ENCODE measurements at regions not wholly inside any gene's neighbourhood (a gene's known extent, or its start where the extent isn't known, plus 50 kb on each side); places are given as distances from the start of the nearest gene placed in this dataset.

- DNase-seq, result no peak
These were observed 60.5 kb downstream of the NR2F2 start for GRCh38 chr15:96390986-96391385.

- DNase-seq, result no peak
These were observed 62.1 kb downstream of the NR2F2 start for GRCh38 chr15:96392380-96393208.

GRCh38 chr15:96393209-96393513, 62.7 kb downstream of the NR2F2 start:
- no peak for DNase-seq

GRCh38 chr15:96395687-96396086, 65.2 kb downstream of the NR2F2 start:
- DNase-seq, result no peak

GRCh38 chr15:96398776-96399175, 68.3 kb downstream of the NR2F2 start:
- no peak for DNase-seq

GRCh38 chr15:96402403-96402802, 71.9 kb downstream of the NR2F2 start:
- DNase-seq, result no peak

- DNase-seq, result no peak
These were observed 72.6 kb downstream of the NR2F2 start for GRCh38 chr15:96403071-96403470.

- DNase-seq, result no peak
These were observed 73.4 kb downstream of the NR2F2 start for GRCh38 chr15:96403932-96404331.

- no peak for DNase-seq
These were observed 74.1 kb downstream of the NR2F2 start for GRCh38 chr15:96404560-96404959.

GRCh38 chr15:96406291-96406690, 75.8 kb downstream of the NR2F2 start:
- DNase-seq, result no peak

GRCh38 chr15:96406701-96407100, 76.2 kb downstream of the NR2F2 start:
- DNase-seq, result no peak

GRCh38 chr15:96407482-96407881, 77.0 kb downstream of the NR2F2 start:
- no peak for DNase-seq

- no peak for DNase-seq
These were observed 78.2 kb downstream of the NR2F2 start for GRCh38 chr15:96408591-96409183.

GRCh38 chr15:96409215-96410138, 79.0 kb downstream of the NR2F2 start:
- DNase-seq, result no peak

- DNase-seq, result no peak
These were observed 79.9 kb downstream of the NR2F2 start for GRCh38 chr15:96410175-96411055.

GRCh38 chr15:96411056-96412031, 80.8 kb downstream of the NR2F2 start:
- no peak for DNase-seq

GRCh38 chr15:96412045-96412905, 81.8 kb downstream of the NR2F2 start:
- no peak for DNase-seq

GRCh38 chr15:96412906-96413231, 82.4 kb downstream of the NR2F2 start:
- no peak for DNase-seq

GRCh38 chr15:96413657-96414056, 83.2 kb downstream of the NR2F2 start:
- DNase-seq, result no peak

- no peak for DNase-seq
These were observed 84.4 kb downstream of the NR2F2 start for GRCh38 chr15:96414875-96415274.

Measured in NCI-H187 treated with DMSO at 0.1 percent for 48 hours (cell line).